ENCODE measurements at regions not wholly inside any gene's neighbourhood (a gene's known extent, or its start where the extent isn't known, plus 50 kb on each side); places are given as distances from the start of the nearest gene placed in this dataset.

DNA sequence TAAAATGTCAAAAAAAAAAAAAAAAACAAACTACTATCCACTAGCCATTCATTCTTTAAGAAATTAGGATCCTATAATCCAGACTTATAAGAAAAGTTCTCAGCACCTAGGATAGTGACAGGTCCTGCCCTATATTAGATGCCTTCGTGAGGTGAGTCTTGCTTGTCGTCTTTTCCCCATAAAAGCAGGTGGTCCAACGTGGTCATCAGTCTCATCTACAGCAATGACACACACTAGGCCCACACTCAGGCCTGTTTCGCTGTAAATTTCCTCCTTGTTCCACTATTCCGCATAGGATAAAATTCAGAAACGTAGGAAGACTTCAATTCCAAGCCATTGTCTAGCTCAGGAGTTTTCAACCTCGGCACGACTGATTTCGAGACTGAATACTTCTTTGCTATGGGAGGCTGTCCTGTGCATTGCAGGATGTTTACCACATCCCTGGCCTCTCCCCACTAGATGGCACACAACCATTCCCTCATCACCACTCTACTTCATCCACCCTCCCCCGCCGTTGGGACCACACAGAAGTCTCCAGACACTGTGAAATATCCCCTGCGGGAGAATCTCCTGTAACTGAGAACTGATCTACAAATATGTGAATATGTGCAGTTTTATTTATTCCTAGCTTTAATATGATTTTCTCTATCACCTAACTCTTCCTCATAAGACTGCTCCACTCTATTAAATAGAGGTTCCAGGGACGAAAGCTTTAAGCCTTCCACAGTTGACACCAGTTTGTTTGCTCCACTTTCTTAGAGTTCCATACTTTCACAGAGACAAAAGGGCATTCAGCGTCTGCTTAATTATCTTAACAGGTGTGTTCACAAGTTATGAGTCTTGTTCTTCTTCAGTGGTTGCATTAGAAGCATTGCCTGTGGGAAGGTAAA is 346.3 kb downstream of the BMP2 start (continued):
- TF ChIP-seq ZNF660 (CRISPR knock-in tag; IDR thresholded peaks at IDR 0.05; ENCODE audit: borderline replicate concordance, low read depth), result no peak
- peak; percentile 88 for TF ChIP-seq SMC3 (IDR thresholded peaks at IDR 0.05; ENCODE audit: low read length)
- no peak for TF ChIP-seq GATAD1 (CRISPR knock-in tag; IDR thresholded peaks at IDR 0.05)
- no peak for TF ChIP-seq ZNF333 (CRISPR knock-in tag; IDR thresholded peaks at IDR 0.05; ENCODE audit: borderline replicate concordance)
- TF ChIP-seq ISX (CRISPR knock-in tag; conservative IDR thresholded peaks at IDR 0.05), result no peak
- no peak for TF ChIP-seq ZNF672 (CRISPR knock-in tag; IDR thresholded peaks at IDR 0.05)
- no peak for TF ChIP-seq THRA (CRISPR knock-in tag; IDR thresholded peaks at IDR 0.05; ENCODE audit: borderline replicate concordance)
- TF ChIP-seq ZNF124 (CRISPR knock-in tag; IDR thresholded peaks at IDR 0.05), result no peak
- no peak for TF ChIP-seq PHF8 (CRISPR knock-in tag; IDR thresholded peaks at IDR 0.05)
- TF ChIP-seq NFIC (IDR thresholded peaks at IDR 0.05; ENCODE audit: low read length), result no peak
- no peak for TF ChIP-seq NCOA1 (CRISPR knock-in tag; IDR thresholded peaks at IDR 0.05)
- TF ChIP-seq, protein P1, sequence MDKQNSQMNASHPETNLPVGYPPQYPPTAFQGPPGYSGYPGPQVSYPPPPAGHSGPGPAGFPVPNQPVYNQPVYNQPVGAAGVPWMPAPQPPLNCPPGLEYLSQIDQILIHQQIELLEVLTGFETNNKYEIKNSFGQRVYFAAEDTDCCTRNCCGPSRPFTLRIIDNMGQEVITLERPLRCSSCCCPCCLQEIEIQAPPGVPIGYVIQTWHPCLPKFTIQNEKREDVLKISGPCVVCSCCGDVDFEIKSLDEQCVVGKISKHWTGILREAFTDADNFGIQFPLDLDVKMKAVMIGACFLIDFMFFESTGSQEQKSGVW (CRISPR knock-in tag; IDR thresholded peaks at IDR 0.05; ENCODE audit: borderline replicate concordance), result no peak
- no peak for TF ChIP-seq ZNF746 (CRISPR knock-in tag; IDR thresholded peaks at IDR 0.05)
- peak; percentile 78 for TF ChIP-seq RAD21 (CRISPR knock-in tag; IDR thresholded peaks at IDR 0.05)
- 0 out of 2 replicates have a peak, but pooled peaks have one; percentile 42 for TF ChIP-seq GTF3A (CRISPR knock-in tag; conservative IDR thresholded peaks at IDR 0.05)
- TF ChIP-seq ZIK1 (CRISPR knock-in tag; IDR thresholded peaks at IDR 0.05; ENCODE audit: borderline replicate concordance, low read depth), result no peak
- TF ChIP-seq, protein P2, sequence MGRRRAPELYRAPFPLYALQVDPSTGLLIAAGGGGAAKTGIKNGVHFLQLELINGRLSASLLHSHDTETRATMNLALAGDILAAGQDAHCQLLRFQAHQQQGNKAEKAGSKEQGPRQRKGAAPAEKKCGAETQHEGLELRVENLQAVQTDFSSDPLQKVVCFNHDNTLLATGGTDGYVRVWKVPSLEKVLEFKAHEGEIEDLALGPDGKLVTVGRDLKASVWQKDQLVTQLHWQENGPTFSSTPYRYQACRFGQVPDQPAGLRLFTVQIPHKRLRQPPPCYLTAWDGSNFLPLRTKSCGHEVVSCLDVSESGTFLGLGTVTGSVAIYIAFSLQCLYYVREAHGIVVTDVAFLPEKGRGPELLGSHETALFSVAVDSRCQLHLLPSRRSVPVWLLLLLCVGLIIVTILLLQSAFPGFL (CRISPR knock-in tag; IDR thresholded peaks at IDR 0.05), result no peak
- TF ChIP-seq CAMTA2 (CRISPR knock-in tag; IDR thresholded peaks at IDR 0.05; ENCODE audit: borderline replicate concordance), result no peak
- TF ChIP-seq THAP8 (CRISPR knock-in tag; IDR thresholded peaks at IDR 0.05; ENCODE audit: borderline replicate concordance), result no peak
- no peak for TF ChIP-seq SNAPC4 (CRISPR knock-in tag; IDR thresholded peaks at IDR 0.05)
- TF ChIP-seq ZNF782 (CRISPR knock-in tag; IDR thresholded peaks at IDR 0.05; ENCODE audit: borderline replicate concordance), result peak; percentile 50; the same call in 1 of the 2 replicates
